ENCODE measurements at regions not wholly inside any gene's neighbourhood (a gene's known extent, or its start where the extent isn't known, plus 50 kb on each side); places are given as distances from the start of the nearest gene placed in this dataset.

DNA sequence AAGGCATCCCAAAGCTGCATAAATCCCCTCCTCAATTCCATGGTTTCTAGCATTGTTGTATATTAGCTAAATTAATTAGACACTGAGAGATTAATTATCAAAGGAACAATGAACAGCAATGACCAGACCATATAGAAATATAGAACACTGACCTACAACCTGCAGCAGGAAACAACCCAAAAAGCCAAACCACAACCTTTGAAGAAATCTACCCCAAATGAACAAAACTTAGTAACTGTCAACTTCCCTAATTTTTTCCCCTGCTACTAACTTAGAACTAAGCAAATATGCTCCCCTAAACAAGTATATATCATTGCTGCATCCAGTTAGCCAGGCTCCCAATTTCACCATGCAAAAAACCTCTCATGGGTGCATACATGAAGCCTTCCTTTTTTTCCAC is 268.0 kb upstream of the ANO3 start (continued):
- TF ChIP-seq POLR2AphosphoS5 (IDR thresholded peaks at IDR 0.05; ENCODE audit: low read depth) (no peak), CREB1 (CRISPR knock-in tag; IDR thresholded peaks at IDR 0.05; ENCODE audit: low read depth) (no peak), JUNB (IDR thresholded peaks at IDR 0.05; ENCODE audit: unreplicated experiment) (no peak), NANOG (IDR thresholded peaks at IDR 0.05; ENCODE audit: borderline replicate concordance) (no peak)
- TF ChIP-seq, protein P1, sequence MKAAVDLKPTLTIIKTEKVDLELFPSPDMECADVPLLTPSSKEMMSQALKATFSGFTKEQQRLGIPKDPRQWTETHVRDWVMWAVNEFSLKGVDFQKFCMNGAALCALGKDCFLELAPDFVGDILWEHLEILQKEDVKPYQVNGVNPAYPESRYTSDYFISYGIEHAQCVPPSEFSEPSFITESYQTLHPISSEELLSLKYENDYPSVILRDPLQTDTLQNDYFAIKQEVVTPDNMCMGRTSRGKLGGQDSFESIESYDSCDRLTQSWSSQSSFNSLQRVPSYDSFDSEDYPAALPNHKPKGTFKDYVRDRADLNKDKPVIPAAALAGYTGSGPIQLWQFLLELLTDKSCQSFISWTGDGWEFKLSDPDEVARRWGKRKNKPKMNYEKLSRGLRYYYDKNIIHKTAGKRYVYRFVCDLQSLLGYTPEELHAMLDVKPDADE (IDR thresholded peaks at IDR 0.05) = no peak

DNA sequence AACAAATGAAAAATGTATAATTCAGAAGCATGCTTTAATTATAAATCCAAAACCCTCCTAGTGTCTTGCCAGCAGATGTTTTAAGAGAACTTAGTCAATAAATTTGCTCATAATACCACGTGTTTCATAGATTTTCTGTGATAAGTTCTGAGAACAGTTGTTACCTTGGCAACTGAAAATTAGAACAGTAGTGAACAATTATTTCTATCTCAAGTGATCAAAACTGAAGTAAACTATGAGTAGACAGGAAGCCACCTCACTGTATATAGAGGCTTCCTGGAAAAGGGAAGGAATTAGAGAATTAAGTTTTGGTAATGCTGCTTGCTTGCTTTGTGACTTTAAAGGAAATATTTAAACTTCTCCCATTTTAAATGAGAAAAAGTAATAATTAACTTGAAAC is 266.0 kb upstream of the ANO3 start:
- Histone ChIP-seq H3K79me2 (replicated peaks; ENCODE audit: insufficient read depth) (no peaks in the 10 kb centered on the region), H3K36me3 (ENCODE audit: insufficient read depth) (no peaks in the 10 kb centered on the region), H2AFZ (no peak overlapping the region), H4K20me1 (replicated peaks; ENCODE audit: insufficient read depth) (no peaks in the 10 kb centered on the region), H3K9me2 (ENCODE audit: insufficient read depth) (no peaks in the 10 kb centered on the region), H3K4me3 (no peak overlapping the region), H3K27me3 (ENCODE audit: insufficient read depth) (no peaks in the 10 kb centered on the region), H3K4me2 (no peak overlapping the region), H3F3A (replicated peaks; ENCODE audit: low read depth) (no peaks in the 10 kb centered on the region), H3K27ac (ENCODE audit: low read depth) (no peak overlapping the region), H3K4me1 (ENCODE audit: insufficient read depth) (no peaks in the 10 kb centered on the region)
- no peak overlapping the region for H3K27ac Mint-ChIP-seq
- no peaks in the 10 kb centered on the region for H3K9me3 Mint-ChIP-seq
- H3K4me1 Mint-ChIP-seq = peaks cover 4% of the 10 kb centered on the region; the same call in 2 of the 3 replicates
- no peak for ATAC-seq
- no peak overlapping the region for H3K4me3 Mint-ChIP-seq
- no peaks in the 10 kb centered on the region for H3K36me3 Mint-ChIP-seq (ENCODE audit: low read depth)
- no peak for DNase-seq (ENCODE audit: low spot score)
- H3K27me3 Mint-ChIP-seq (ENCODE audit: insufficient read depth, low read depth, poor library complexity) = no peaks in the 10 kb centered on the region
- TF ChIP-seq, protein P2, sequence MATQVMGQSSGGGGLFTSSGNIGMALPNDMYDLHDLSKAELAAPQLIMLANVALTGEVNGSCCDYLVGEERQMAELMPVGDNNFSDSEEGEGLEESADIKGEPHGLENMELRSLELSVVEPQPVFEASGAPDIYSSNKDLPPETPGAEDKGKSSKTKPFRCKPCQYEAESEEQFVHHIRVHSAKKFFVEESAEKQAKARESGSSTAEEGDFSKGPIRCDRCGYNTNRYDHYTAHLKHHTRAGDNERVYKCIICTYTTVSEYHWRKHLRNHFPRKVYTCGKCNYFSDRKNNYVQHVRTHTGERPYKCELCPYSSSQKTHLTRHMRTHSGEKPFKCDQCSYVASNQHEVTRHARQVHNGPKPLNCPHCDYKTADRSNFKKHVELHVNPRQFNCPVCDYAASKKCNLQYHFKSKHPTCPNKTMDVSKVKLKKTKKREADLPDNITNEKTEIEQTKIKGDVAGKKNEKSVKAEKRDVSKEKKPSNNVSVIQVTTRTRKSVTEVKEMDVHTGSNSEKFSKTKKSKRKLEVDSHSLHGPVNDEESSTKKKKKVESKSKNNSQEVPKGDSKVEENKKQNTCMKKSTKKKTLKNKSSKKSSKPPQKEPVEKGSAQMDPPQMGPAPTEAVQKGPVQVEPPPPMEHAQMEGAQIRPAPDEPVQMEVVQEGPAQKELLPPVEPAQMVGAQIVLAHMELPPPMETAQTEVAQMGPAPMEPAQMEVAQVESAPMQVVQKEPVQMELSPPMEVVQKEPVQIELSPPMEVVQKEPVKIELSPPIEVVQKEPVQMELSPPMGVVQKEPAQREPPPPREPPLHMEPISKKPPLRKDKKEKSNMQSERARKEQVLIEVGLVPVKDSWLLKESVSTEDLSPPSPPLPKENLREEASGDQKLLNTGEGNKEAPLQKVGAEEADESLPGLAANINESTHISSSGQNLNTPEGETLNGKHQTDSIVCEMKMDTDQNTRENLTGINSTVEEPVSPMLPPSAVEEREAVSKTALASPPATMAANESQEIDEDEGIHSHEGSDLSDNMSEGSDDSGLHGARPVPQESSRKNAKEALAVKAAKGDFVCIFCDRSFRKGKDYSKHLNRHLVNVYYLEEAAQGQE (IDR thresholded peaks at IDR 0.05; ENCODE audit: unreplicated experiment) = no peak
- TF ChIP-seq, protein P3, sequence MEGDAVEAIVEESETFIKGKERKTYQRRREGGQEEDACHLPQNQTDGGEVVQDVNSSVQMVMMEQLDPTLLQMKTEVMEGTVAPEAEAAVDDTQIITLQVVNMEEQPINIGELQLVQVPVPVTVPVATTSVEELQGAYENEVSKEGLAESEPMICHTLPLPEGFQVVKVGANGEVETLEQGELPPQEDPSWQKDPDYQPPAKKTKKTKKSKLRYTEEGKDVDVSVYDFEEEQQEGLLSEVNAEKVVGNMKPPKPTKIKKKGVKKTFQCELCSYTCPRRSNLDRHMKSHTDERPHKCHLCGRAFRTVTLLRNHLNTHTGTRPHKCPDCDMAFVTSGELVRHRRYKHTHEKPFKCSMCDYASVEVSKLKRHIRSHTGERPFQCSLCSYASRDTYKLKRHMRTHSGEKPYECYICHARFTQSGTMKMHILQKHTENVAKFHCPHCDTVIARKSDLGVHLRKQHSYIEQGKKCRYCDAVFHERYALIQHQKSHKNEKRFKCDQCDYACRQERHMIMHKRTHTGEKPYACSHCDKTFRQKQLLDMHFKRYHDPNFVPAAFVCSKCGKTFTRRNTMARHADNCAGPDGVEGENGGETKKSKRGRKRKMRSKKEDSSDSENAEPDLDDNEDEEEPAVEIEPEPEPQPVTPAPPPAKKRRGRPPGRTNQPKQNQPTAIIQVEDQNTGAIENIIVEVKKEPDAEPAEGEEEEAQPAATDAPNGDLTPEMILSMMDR (conservative IDR thresholded peaks at IDR 0.05; ENCODE audit: low read depth in 2 of 2) = no peak
- TF ChIP-seq, protein P1 (IDR thresholded peaks at IDR 0.05) = no peak
- TF ChIP-seq ZNF114 (CRISPR knock-in tag; IDR thresholded peaks at IDR 0.05) = no peak
- TF ChIP-seq ZNF331 (CRISPR knock-in tag; IDR thresholded peaks at IDR 0.05; ENCODE audit: low read depth) = no peak
- TF ChIP-seq NANOG (IDR thresholded peaks at IDR 0.05; ENCODE audit: borderline replicate concordance) = no peak
- TF ChIP-seq STAT1 (IDR thresholded peaks at IDR 0.05; ENCODE audit: unreplicated experiment) = no peak
- no peak for TF ChIP-seq EZH2 (IDR thresholded peaks at IDR 0.05; ENCODE audit: low read depth, unreplicated experiment)
- TF ChIP-seq EZH2phosphoT487 (IDR thresholded peaks at IDR 0.05; ENCODE audit: unreplicated experiment) = no peak

All from GM23338 (cell line).